Caco-2 (cell line): ENCODE measurements at regions not wholly inside any gene's neighbourhood (a gene's known extent, or its start where the extent isn't known, plus 50 kb on each side); places are given as distances from the start of the nearest gene placed in this dataset.

ENCODE experiments used
- BruUV-seq: library from RNA; stranded (reverse); fragments of 400-500 nt; replicated peaks from 2 replicates; lab custom pipeline; 2021; lab: Mats Ljungman, UMichigan
- CTCF ChIA-PET: fragments of 300-600 bp; sonication (Branson Sonifier 250); formaldehyde crosslinking; loops from one replicate; lab custom pipeline; 2022; ENCODE audit warnings: antibody characterized with exemption; lab: Charles Lee
- POLR2A ChIA-PET: fragments of 300-600 bp; sonication (Branson Sonifier 250); formaldehyde crosslinking; loops from one replicate; lab custom pipeline; 2022; ENCODE audit warnings: antibody characterized with exemption; lab: Charles Lee
- DNase-seq, 2 experiments: peaks; one replicate each; pipeline versions ENCODE4 v3.0.0 to v3.0.0-alpha.2; 2020 to 2022
- H3K27me3 ChIP-seq: replicated peaks from 2 replicates; pipeline ENCODE4 v1.6.0; 2011; ENCODE audit warnings: low read length; ENCODE audit not compliant: control insufficient read depth, insufficient read depth
- H3K36me3 ChIP-seq: 2 replicates; pipeline ENCODE4 v1.5.1; 2011; ENCODE audit warnings: low read length; ENCODE audit not compliant: control insufficient read depth, insufficient read depth
- H3K4me1 ChIP-seq: fragments of 250-450 bp; sonication (Bioruptor Pico); 2 replicates; pipeline ENCODE4 v1.5.1; 2020; ENCODE audit warnings: mild to moderate bottlenecking
- H3K4me3 ChIP-seq: 2 replicates; pipeline ENCODE4 v1.5.1; 2011; ENCODE audit warnings: low read depth, mild to moderate bottlenecking, control low read depth, low read length
- H3K9me3 ChIP-seq: fragments of 250-450 bp; sonication (Bioruptor Pico); 2 replicates; pipeline ENCODE4 v1.5.1; 2020; ENCODE audit warnings: mild to moderate bottlenecking, moderate library complexity
- H3K27ac Mint-ChIP-seq: one replicate; pipeline ENCODE4 v1.8.0; 2022; ENCODE audit warnings: mixed read lengths; ENCODE audit not compliant: unreplicated experiment
- H3K27me3 Mint-ChIP-seq: one replicate; pipeline ENCODE4 v1.8.0; 2022; ENCODE audit warnings: mixed read lengths; ENCODE audit not compliant: insufficient read depth, unreplicated experiment
- H3K36me3 Mint-ChIP-seq: one replicate; pipeline ENCODE4 v1.8.0; 2022; ENCODE audit warnings: mild to moderate bottlenecking, mixed read lengths; ENCODE audit not compliant: insufficient read depth, unreplicated experiment
- H3K4me1 Mint-ChIP-seq: one replicate; pipeline ENCODE4 v1.8.0; 2022; ENCODE audit warnings: low read depth, mixed read lengths; ENCODE audit not compliant: unreplicated experiment
- H3K4me3 Mint-ChIP-seq: one replicate; pipeline ENCODE4 v1.8.0; 2022; ENCODE audit warnings: mild to moderate bottlenecking, moderate library complexity, mixed read lengths; ENCODE audit not compliant: unreplicated experiment
- H3K9me3 Mint-ChIP-seq: one replicate; pipeline ENCODE4 v1.8.0; 2022; ENCODE audit warnings: mixed read lengths; ENCODE audit not compliant: unreplicated experiment
- CTCF ChIP-seq, 2 experiments: fragments of 200-600 bp in 1 of 2; IDR thresholded peaks; 1 replicate in 1 of 2; 2 replicates in 1 of 2; pipeline versions ENCODE4 v1.5.1 to v1.8.0; 2011 to 2022; ENCODE audit warnings: antibody characterized with exemption in 1 of 2, control low read depth in 1 of 2, inconsistent platforms in 1 of 2, low read depth in 1 of 2, low read length in 1 of 2, mild to moderate bottlenecking in 1 of 2, moderate library complexity in 1 of 2; ENCODE audit not compliant: insufficient read depth in 1 of 2, severe bottlenecking in 1 of 2, unreplicated experiment in 1 of 2
- intact Hi-C: fragments of 100-400 bp; cut with micrococcal nuclease; formaldehyde crosslinking; loops from one replicate; pipeline ENCODE4 v1.10.0; 2022; ENCODE audit not compliant: unreplicated experiment

- H3K4me3 Mint-ChIP-seq = no peak overlapping the region
- H3K9me3 Mint-ChIP-seq = no peaks in the 10 kb centered on the region
- Histone ChIP-seq H3K9me3 (no peaks in the 10 kb centered on the region), H3K4me3 (no peak overlapping the region), H3K4me1 (no peaks in the 10 kb centered on the region), H3K36me3 (no peaks in the 10 kb centered on the region), H3K27me3 (no peaks in the 10 kb centered on the region)
- BruUV-seq = no TSS peak
- H3K27me3 Mint-ChIP-seq = no peaks in the 10 kb centered on the region
- peak in 1 of 2 experiments; percentile 29 for DNase-seq
- H3K4me1 Mint-ChIP-seq = no peaks in the 10 kb centered on the region
- ChIA-PET CTCF (no interaction called here), POLR2A (no interaction called here)
- H3K36me3 Mint-ChIP-seq = no peaks in the 10 kb centered on the region
- TF ChIP-seq CTCF (IDR thresholded peaks at IDR 0.05; ENCODE audit: insufficient read depth in 1 of 2, low read depth in 1 of 2, low read length in 1 of 2, severe bottlenecking in 1 of 2, unreplicated experiment in 1 of 2) = peak; percentile 71
- no peak overlapping the region for H3K27ac Mint-ChIP-seq
- intact Hi-C loops = loop anchor here (5.0 kb wide), 1 partner anchor 190 kb away; no protein-coding TSS in a partner anchor
Measured at GRCh38 chr14:86057018-86057667, 527.2 kb downstream of the FLRT2 start.

- CTCF ChIA-PET = no interaction called here
- no TSS peak for BruUV-seq
- Mint-ChIP-seq H3K4me3 (no peak overlapping the region), H3K9me3 (no peaks in the 10 kb centered on the region), H3K27ac (no peak overlapping the region), H3K27me3 (no peaks in the 10 kb centered on the region), H3K4me1 (no peaks in the 10 kb centered on the region), H3K36me3 (no peaks in the 10 kb centered on the region)
- Histone ChIP-seq H3K4me3 (no peak overlapping the region), H3K27me3 (no peaks in the 10 kb centered on the region), H3K36me3 (no peaks in the 10 kb centered on the region), H3K9me3 (no peaks in the 10 kb centered on the region), H3K4me1 (no peaks in the 10 kb centered on the region)
- POLR2A ChIA-PET = no interaction called here
- DNase-seq = no peak
- TF ChIP-seq CTCF (IDR thresholded peaks at IDR 0.05; ENCODE audit: insufficient read depth in 1 of 2, low read depth in 1 of 2, low read length in 1 of 2, severe bottlenecking in 1 of 2, unreplicated experiment in 1 of 2) = no peak
- intact Hi-C loops = loop anchor here (5.0 kb wide), 1 partner anchor 188 kb away; no protein-coding TSS in a partner anchor
Measured at GRCh38 chr14:86055512-86056075, 525.6 kb downstream of the FLRT2 start.

- ChIA-PET POLR2A (no interaction called here), CTCF (no interaction called here)
- DNase-seq = no peak
- BruUV-seq = no TSS peak
- no peaks in the 10 kb centered on the region for H3K4me1 Mint-ChIP-seq
- H3K4me3 Mint-ChIP-seq = no peak overlapping the region
- H3K27ac Mint-ChIP-seq = no peak overlapping the region
- H3K36me3 Mint-ChIP-seq = no peaks in the 10 kb centered on the region
- H3K9me3 Mint-ChIP-seq = no peaks in the 10 kb centered on the region
- H3K4me3 ChIP-seq = no peak overlapping the region
- TF ChIP-seq CTCF (IDR thresholded peaks at IDR 0.05; ENCODE audit: insufficient read depth in 1 of 2, low read depth in 1 of 2, low read length in 1 of 2, severe bottlenecking in 1 of 2, unreplicated experiment in 1 of 2) = no peak
- H3K27me3 Mint-ChIP-seq = no peaks in the 10 kb centered on the region
- no peaks in the 10 kb centered on the region for H3K36me3 ChIP-seq
- intact Hi-C loops = no loop called here
- no peaks in the 10 kb centered on the region for H3K9me3 ChIP-seq
- H3K27me3 ChIP-seq = no peaks in the 10 kb centered on the region
- no peaks in the 10 kb centered on the region for H3K4me1 ChIP-seq
Measured at GRCh38 chr14:86052868-86053267, 522.9 kb downstream of the FLRT2 start.
